NCI-H2107 (cell line): ENCODE measurements at regions not wholly inside any gene's neighbourhood (a gene's known extent, or its start where the extent isn't known, plus 50 kb on each side); places are given as distances from the start of the nearest gene placed in this dataset.

Experiments used
- DNase-seq: peaks from one replicate; lab custom pipeline; 2025; lab: John Stamatoyannopoulos, UW

DNA sequence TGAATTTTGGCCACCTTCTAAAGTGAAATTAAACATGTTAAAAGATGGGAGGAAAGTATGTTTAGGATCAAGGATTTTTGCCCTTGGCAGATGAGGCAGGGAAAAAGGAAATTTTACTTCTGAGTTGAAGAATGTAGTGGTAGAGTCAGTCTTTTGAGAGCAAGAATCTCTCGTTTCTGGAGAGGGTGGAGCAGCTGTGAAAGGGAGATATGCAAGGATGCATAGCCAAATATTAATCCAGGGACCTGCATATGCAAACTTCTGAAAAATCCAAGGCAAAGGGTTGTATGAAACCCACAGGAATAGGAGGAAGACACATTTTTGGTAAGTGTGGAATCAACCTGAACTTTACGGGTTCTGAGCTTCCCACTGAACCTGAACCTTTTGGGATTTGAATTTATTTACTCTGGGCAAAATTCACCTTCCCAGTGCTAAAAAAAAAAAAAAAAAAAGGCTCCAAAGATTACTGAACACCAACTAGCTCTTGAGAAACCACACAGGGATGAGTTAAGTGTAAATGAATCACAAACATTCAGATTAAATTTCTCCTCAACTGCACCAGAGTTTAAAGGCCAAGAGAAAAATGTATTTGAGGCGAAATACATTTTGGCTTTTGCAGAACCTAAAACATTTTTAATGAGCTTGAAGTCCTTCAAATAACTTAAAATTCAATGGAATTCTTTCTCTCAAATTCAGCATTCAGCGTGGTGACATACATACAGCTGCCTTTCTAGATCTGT, 187.1 kb upstream of the CDKN3 start:
- no peak for DNase-seq

DNA sequence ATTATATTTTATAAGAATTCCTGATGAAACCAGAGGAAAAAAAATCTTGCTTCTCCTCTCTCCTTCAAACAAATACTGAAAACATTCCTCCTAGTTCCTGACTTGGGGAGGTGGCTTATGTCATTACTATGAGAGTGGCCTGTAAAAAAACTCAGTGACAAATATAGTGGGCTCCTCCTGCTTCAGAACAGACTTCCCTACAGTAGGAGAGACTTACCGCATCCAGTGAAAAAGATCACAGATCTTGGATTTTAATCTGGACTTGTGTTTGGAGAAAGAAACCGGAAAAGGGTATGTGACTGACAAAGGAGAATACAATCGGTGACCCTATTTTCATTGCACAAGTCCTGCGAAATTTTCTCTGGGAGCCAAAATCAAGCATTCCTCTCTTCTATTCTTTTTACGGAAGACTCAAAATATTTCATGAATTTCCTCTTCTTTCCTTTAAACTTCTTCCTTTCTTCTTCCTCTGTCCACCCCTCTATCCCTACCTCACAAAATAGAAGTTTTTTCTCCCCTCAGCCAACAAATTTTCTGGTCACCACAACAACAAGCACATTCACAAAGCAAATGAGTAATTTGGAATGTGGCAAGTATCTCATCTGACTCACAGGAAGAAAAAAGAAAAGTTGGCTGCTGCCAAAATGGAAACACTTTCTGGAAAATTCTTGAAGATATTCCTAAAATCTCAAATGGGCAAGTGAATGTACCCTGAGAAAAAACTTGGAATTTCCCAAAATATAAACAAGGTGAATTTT, 185.1 kb upstream of the CDKN3 start:
- DNase-seq: no peak

DNA sequence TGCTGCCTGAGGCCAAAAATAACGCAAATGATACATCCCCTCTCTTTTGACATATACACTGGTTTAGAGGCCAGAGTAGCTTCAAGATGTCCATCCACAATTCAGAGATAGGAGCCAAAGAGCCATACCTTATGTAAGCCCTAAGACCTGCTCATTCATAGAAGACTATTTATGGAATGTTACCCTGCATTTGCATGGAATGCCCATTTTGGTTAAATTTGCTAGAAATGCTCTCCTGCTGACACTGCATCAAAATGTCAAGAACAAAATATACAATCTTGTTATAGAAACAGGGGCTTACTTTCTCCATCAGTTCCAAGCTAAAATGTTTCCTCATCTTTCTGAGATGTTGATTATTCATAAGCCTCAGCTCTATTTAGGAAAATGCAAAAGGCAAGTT, 183.3 kb upstream of the CDKN3 start:
- DNase-seq: no peak

DNA sequence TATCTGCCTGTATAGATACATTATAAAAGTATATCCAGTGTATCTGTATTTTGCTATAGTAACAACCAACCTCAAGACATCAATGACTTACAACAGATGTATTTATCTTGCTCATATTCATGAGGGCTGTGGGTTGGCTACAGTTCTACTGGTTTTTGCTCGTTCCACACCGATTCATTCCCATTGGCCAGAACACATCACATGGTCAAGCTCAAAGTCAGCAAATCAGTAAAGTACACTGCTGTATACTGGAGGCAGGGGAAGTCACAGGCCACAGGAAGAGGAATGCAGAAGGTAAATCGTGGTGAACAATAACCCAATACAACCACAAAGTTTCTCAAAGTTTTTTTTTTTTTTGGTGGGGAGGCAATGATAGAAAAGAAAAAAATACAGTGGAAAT, 180.0 kb upstream of the CDKN3 start:
- DNase-seq: no peak

DNA sequence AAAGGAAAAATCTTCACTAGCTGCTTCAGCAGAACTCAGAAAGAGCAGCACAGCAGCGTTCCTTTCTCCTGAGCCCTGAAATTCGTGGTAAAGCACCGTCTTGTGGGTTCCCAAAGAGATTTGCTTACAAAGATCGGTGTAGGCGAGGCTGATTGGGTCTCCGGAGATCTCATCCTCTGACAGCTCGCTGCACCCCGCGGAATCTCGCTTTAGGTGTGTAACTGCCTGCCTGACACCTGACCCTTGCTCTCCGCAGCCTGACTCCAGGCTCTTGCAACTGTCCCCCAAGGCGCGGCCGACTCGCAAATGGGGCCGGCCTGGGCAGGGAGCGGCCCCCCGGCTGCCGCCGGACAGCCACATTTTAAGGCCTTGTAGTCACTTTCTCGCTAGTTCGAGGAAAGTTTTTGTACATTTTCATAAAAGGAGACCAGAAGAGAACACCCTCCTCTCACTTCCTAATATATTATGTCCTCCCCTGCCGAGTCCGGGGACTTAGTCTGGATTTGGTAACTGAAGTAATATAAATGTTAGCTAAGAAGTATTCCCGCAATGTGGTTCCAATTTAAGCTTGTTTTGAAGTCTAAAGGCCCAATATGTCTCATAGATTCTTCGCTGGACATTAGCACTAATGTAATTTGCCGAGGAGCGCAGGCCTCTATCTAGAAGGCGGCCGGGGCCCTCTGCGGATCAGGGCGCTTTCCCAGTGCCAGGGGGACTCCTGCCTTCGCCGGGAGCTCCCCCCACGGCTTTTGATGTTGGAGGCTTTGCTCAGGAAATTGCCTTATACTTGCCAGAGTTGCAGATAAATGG, 177.3 kb upstream of the CDKN3 start:
- no peak for DNase-seq

DNA sequence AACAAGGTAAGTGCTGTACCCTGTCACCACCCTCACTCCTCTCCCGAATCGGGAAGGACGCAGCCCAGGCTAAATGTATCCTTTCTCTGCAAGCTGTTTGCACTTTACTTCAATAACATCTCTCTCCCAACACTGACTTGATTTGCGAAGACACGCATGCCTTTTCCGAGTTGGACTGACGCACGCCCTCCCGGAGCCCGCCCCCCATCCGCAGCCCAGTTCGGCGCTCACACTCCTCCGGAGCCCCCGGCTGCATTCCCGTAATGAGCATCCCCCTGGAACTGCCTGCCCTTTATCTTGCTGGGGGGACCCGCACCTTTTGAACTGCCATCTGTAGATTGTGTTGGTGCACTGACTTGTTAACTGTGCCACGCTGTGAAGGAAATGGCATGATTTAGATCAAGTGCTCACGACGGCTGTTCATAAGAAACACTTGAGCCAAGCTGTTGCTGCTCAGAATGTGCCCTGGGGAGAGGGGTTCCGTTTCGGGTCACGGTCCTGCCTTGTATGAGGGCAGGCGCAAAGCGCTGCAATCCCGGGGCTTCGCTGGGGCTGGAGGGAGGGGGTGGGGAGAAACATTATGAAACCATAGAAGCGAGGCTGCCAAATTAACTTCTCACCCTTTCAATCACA, 176.6 kb upstream of the CDKN3 start:
- no peak for DNase-seq

DNA sequence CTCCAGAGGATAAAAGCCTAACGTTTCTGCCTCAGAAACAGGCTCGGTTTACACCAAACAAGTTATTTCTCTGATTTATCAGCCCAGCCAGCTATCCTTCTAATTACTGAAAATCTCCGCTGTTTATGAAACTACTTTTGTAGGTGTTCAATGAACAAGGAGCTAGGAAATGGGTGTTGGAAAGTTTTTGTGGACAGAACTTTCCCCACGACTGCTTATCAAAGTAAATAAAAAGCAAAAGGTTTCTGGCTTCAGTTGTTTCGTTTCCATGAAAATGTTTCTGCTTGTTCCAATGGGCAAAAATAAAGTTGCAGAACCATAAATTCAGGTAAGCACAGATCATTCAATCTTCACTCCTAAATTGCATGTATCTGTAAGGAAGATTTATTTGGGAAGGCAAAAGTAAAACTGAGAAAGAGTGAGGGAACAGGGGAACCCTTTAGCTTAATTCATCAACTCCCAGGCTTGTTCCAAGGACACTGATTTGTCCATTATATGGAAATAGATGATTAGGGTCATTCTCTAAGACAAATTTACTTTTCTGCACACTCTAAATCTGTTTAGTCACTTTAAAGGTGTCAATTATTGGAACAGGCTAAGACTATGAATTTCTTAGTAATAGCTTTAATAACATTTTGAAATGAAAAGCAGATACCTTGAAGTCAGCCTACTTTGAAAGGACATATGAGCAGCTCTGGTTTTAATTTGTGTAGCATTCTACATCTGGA, 175.9 kb upstream of the CDKN3 start:
- no peak for DNase-seq

DNA sequence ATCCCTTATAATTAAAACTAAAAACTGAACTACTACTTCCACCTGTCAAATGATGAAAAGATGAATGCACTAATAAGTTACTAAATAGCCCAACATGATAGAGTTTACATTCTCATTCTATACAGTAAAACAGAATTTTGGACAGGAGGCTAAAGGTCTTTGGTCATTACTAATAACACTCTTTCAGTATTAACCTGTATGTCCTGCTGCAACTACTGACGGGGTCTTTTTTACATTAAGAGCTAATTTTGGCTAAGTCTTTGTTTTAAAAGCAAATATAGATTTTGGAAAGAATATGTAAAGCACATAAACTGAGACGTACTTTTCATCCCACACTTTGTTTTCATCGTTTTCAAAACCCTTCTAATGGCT, 175.4 kb upstream of the CDKN3 start:
- DNase-seq: no peak

DNA sequence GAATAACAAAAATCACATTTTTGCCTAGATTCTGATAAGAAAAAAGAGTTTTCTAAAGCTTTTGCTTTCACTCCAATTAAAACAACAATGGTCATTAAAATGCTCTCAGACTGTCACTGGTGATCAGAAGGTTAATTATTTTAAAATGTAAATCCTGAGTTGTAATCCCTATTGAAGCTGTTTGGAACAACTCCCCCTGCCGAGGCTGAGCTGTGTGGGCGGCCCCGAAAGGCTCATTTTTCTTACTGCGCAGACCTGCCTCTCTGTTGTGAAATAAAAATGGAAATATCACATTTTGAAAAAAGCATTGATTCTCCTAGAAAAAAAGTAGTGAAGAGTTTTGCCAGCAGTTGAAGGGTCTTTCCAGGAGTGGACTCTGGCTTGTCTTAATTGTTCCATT, 174.8 kb upstream of the CDKN3 start:
- DNase-seq: no peak

DNA sequence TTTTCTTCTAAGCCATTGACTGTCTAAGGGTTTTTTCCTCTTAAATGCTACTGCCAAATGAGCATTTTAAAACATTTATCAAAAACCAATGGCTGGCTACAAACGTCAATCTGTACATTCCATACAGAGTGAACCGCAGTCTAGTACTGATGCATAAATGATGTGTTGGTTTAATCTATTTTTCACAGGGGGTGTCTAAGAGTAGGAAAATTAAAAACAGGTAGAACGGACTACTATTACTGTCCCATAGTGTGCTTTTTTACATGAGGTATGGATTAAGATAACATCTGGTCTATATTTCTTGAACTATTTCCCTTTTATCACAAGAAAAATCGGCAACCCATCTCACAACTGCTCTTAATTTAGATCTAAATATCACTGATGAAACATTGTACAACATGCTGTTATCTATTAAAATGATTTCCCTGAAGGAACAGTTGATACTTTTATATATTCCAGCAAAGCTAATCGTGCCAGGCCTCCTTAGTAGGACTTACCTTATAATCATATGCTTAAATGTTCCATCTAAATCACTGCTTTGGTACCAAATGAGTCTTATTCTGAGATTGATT, 172.9 kb upstream of the CDKN3 start:
- DNase-seq: no peak

DNA sequence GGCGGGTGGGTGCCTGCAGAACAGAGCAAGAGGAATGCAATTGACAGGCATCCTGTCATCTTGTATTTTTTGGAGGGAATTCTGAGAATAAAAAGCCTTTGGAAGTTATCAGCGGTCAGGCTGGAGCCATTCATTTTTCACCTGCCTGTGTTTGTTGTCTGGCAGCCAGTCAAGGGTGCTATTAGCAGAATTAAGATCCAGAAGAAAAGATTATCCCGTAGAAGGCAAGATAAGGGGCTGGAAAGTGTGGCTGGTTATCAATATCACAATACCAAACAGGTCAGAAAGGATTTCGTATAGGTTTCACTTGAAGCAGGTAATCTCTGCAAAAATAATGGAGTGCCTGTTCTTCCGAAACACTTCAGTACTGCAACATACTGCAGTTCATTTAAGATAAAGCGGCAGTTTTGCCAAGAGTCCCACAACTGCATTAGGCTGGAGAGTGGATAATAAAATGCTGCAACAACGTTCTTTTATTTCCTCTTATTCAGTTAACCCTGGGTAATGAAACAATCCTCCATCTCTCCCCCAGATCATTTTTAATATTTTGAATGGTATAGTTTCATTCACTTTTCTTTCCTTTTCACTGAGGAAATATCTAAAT, 171.2 kb upstream of the CDKN3 start:
- DNase-seq: no peak

DNA sequence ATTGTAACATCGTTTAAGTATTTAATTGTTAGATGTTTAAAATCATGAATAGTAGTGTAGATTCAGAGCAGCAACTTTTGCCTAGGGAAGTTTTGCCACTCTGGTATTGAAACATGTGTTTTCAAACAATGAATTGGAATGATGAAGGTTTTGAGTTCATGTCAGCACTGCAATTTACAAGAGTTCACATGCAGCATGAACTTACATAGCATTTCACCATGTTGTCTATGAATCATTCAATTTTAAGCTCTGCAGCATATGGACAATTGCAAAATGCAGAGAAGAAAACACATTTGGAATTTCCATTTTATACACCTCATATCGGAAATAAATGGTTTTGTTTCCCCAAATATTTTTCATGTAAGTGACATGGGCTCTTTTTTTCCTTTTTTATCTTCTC, 170.7 kb upstream of the CDKN3 start:
- no peak for DNase-seq

DNA sequence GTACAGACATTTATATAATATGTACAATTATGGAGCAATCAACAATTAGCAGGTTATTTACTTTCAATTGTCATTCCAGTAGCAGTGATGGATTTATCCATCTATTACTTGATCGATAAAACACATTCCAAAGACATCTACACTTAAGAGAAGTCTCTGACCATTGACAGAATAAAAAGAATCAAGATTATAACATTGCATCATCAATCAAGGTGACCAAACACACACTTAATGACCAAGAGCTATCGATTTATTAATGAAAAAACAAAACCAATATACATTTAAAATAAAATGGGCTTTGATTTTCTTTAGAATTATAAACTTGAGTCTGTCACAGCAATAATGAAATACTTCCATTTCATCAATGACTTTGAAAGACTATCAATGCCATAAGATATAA, 170.2 kb upstream of the CDKN3 start:
- no peak for DNase-seq

DNA sequence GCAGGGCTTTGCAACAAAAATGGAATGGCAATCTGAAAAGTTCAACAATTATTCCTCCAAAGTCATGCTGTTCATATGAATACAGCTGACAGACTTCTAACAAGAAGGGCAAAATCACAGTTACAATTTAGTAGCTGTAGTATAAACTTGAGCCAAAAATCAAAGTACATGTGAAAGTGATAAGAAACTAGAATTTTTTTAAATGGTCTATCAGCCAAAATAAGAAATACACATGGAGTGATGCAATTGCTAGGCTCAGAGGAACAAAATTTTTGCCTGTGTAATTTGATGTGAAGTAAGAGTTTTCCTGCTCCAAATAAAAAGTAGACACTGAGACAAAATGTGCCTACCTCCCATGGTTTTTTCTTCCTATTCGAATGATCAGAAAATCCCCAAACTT, 167.7 kb upstream of the CDKN3 start:
- DNase-seq: no peak

DNA sequence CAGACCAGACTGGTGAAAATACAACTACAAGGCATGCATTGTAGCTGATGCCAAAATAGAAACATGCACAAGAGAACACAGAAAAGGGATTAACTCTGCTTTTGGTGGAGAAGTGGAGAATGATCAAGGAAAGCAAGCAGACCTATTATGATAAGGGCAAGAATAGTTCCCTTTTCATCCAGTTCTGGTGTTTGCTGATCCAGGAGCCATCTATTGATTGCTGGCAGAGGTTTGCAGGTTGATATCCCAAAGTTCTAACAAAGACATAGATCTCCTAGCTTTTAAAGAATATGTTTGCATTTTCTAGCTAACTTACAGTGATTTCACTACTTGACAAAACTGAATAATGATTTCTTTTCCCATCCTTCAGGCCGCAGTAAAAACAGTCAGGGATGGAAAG, 166.2 kb upstream of the CDKN3 start:
- no peak for DNase-seq

DNA sequence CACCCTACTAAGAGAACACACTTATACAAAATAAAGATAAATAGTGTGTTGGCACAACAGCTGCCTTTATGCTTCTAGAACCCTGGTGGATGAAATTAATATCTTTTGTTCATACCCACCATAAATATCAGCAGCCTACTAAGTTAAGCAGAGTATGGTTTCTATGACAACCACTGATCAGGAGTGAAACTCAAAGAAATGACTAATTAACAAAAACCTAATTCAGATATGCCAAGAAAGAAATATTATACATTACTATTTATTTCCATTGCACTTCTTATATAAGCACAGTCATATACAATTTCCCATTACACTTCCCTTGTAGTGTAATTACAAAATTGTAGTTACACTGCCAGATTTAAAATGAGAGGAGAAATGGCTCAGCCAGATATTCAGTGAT, 164.1 kb upstream of the CDKN3 start:
- no peak for DNase-seq

DNA sequence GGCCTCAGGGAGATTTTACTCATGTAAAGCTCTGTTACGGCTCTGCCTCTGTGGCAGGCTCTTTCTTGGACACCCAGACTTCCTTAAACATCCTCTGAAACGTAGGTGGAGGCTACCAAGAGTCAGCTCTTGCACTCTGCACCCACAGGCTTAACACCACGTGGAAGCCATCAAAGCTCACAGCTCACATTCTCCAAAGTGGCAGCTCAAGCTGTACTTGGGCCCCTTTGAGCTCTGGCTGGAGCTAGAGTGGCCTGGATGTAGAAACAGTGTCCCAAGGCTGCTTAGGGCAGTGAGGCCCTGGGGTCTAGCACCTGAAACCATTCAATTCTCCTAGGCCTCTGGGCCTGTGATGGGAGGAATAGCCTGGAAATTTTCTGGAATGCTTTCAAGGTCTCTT, 155.3 kb upstream of the CDKN3 start:
- no peak for DNase-seq

DNA sequence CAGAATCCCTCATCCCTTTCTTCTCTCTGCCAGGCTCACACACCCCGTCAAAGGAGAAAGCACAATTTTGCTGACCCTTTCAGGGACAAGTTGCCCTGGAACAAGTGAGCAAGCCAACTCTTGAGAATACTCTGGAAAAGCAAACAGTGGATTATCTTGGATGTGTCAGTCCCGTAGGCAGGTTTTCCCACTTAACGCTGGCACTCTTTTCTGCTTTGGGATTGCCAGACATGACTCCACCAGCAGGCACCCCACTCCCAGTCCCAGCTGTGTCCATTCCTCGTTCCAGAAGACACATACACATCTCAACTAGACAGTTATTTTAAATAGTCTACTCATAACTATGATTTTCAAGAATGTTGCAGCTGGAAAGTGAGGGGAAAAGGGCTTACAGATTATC, 145.5 kb upstream of the CDKN3 start:
- DNase-seq: no peak

DNA sequence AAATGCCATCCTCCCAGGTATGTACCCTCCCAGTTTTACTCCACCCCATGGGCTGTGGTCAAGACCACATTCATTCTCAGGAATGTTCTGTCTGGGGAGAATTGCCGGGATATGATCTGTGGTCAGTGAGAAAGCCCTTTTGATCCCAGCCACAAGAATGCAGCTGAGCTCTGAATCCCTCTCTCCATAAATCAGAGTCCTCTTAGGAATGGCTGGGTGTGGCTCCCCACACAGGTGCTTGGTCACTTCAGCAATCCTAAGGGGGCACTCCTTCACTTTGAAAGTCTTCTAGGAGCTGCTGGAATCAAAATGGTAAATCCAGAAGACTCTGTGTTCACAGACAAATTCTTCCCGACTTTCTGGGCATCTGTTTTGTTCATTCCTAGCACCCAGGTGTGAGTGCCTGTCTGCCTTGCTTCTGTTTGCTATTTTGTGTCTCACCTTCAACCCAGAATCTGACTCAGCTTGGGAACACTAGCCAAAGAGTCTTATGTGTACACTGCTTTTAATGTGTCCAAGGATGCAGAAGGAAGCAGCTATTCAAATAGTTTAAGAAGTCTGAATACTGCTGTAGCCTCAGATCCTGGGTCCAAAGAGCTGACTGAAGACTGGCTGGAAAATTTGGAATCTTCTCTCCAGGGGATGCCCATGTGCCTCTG, 144.6 kb upstream of the CDKN3 start:
- DNase-seq: no peak

DNA sequence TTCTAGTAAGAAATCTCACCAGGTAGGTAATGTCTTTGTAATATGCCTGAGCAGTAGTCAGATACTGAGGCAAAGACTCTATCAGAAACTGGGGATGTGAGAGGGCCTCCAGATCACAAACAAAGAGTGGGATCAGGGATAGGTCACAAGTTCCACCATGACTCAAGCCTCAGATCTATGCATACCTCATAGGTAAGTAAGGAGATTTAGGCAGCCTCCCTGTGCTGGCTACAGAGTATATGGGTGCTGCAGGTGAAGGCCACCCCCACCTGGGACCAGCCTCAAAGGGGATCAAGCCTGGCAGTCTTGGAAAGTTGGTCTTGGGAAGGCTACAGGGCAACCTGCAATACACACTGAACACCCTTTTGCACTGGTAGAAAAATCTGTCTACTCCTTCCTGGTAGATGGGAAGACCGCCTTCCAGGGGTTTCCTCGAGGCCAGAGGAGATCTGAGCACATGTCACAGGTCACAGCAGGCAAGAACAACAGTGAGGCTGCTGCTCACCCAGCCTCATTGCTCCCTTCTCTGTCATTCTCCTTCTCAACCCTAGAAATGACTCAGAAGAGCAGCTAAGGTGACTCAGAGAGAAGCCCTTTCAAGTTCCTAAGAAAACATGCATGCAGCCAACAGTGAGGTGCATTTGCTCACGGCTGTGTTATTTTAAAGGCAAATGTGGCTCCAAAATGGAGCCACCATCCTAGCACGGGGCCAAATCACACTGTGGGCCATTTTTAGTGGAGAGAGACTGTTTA, 143.4 kb upstream of the CDKN3 start:
- no peak for DNase-seq
